ENCODE measurements at regions not wholly inside any gene's neighbourhood (a gene's known extent, or its start where the extent isn't known, plus 50 kb on each side); places are given as distances from the start of the nearest gene placed in this dataset.
A peak's percentile ranks its signal among the peaks of the same experiment; 100 is the strongest.
"Not testable (repeated sequence)": the region's sequence is repeated elsewhere in the genome, so short reads cannot be mapped to it uniquely, and the experiment has no call there.

DNA sequence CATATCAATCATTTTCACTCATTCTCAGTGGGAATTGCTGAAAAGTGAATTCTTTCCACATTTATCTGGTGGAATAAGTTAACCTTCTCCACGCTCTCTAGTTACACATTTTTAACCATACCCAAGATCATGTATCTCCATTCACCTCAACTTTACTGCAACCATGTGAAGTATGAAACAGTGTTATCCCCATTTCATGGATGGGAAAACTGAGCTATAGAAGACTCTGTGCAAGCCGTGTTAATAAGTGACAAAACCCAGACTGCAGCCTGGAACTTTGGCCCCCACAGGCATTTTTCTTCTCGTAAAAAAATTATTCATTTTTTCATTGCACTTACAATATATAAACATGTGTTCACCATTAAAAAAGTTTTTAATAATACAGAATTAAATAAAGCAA lies 82.4 kb upstream of the CCND2 start:
- no peak for DNase-seq

DNA sequence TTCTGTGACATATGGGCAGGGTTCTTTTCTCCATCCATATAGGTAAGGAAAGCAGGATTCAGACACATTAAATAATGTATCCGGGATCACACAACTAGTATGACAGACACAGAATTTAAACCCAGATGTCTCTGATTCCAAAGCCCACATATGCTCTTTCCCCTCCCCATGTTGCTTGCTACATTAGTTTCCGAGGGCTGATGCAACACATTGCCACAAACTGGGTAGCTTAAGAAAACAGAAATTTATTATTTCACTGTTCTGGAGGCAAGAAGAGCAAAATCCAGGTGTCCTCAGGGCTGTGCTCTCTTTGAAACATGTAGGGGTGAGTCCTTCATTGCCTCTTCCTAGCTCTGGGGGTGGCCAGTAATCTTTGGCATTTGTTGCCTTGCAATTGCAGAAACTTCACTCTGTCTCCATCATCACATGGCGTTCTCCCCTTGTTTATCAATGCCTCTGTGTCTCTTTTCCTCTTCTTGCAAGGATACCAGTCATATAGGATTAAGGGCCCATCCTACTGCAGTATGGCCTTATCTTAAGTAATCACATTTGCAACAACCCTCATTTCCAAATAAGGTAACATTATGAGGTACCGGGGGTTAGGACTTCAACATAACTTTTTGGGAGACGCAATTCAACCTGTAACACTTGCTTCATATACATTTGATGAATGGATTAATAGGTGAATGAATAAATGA lies 83.0 kb upstream of the CCND2 start:
- no peak for DNase-seq

GRCh38 chr12:4189721-4190120 lies 83.8 kb upstream of the CCND2 start:
- DNase-seq = no peak

DNA sequence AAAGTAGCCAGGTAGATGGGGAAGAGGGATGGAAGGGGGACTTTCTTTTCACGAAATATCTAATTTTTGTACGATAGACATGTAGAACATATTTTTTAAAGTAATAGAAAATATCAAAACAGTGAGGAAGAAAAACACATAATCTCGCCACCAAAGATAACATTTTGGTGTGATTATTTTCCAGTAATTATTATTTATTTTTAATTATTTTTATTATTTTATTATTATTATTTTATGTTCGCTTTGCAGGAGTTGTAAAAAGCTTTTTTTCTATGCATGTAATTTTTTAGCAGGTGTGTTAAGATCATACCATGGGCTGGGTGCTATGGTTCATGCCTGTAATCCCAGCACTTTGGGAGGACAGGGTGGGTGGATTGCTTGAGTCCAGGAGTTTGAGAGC lies 85.6 kb upstream of the CCND2 start:
- no peak for DNase-seq

- not testable (repeated sequence) for DNase-seq
Measured at GRCh38 chr12:4187315-4187714, 86.2 kb upstream of the CCND2 start.

DNA sequence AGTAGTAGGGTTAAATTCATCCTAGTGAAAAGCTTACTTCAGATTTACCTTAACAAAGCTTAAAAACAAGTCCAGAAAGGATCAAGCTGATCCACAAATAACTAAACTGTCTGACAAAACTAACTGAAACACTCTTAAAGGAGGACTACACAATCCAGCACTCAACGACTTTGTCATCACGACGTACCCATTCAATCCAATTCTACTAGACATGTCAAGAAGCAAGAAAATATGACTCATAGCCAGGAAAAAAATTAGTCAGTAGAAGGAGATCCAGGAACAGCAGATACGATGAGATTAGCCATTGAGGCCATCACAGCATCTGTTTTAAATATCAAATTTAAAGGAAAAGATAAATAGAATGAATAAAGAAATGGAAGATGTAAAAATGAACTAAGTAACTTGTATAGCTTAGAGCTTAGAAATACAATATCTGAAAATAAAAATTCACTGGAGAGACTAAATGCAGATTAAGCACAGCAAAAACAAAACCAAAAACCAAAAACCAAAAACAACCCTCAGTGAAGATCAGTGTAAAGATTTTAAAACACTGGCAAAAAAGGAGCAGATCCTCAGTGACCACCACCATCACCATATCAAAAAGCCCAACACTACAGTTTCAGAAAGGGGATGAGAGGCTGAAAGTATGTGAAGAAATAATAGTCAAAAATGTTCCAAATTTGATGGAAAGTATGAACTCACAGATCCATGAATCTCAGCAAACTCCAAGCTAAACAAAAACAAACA lies 95.0 kb upstream of the CCND2 start:
- no peak for DNase-seq

- DNase-seq = no peak
Measured at GRCh38 chr12:4177262-4177661, 96.3 kb upstream of the CCND2 start.

- DNase-seq = no peak
Measured at GRCh38 chr12:4176168-4176567, 97.4 kb upstream of the CCND2 start.

DNA sequence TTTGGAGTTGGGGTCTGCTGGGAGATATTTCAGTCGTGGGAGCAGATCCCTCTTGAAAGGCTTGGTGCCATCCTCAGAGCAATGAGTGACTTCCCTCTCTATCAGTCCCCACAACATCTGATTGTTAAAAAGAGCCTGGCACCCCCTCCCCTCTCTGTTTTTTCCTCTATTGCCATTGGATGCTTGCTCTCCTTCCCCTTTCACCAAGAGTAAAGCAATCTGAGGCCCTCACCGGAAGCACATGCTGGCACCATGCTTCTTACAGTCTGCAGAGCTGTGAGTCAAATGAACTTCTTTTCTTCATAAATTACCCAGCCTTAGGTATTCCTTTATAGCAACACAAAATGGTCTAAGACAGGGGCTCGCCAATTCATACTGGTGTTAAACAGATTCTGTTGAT lies 99.1 kb upstream of the CCND2 start:
- no peak for DNase-seq

- DNase-seq = no peak
Measured at GRCh38 chr12:4172999-4173398, 100.6 kb upstream of the CCND2 start.

DNA sequence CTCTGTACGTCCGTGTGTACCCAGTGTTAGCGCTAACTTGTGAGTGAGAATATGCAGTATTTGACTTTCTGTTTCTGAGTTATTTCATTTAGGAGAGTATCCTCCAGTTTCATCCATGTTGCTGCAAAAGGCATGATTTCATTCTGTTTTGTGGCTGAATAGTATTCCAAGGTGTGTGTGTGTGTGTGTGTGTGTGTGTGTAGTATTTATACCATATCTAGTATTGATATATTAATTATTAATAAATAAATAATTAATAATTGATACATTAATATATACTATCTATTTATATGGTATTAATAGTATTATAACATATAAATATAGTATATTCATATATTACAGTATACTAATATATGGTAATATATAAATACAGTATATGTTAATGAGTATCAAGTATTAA lies 101.8 kb upstream of the CCND2 start:
- no peak for DNase-seq

DNA sequence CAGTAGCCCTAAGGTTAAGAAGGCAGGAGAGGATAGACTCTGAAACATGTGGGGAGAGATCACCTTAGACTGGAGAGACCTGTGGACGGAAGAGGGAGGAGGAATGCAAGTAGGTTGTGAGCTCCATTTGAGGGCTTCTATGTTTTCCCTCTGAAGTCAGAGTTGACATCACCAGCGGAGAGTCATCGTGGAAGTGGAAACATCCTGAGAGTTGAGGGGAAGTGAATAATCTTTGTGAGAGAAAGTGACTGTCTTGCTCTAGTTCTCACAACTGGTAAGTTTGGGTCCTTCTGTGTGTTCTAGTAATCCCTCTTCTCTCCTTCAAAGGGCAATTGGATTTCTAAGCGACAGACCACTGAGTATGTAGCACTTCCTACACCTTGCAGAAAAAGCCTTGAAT lies 103.6 kb upstream of the CCND2 start:
- no peak for DNase-seq

GRCh38 chr12:4169531-4169930 lies 104.0 kb upstream of the CCND2 start:
- DNase-seq = no peak

- no peak for DNase-seq
Measured at GRCh38 chr12:4168036-4168435, 105.5 kb upstream of the CCND2 start.

DNA sequence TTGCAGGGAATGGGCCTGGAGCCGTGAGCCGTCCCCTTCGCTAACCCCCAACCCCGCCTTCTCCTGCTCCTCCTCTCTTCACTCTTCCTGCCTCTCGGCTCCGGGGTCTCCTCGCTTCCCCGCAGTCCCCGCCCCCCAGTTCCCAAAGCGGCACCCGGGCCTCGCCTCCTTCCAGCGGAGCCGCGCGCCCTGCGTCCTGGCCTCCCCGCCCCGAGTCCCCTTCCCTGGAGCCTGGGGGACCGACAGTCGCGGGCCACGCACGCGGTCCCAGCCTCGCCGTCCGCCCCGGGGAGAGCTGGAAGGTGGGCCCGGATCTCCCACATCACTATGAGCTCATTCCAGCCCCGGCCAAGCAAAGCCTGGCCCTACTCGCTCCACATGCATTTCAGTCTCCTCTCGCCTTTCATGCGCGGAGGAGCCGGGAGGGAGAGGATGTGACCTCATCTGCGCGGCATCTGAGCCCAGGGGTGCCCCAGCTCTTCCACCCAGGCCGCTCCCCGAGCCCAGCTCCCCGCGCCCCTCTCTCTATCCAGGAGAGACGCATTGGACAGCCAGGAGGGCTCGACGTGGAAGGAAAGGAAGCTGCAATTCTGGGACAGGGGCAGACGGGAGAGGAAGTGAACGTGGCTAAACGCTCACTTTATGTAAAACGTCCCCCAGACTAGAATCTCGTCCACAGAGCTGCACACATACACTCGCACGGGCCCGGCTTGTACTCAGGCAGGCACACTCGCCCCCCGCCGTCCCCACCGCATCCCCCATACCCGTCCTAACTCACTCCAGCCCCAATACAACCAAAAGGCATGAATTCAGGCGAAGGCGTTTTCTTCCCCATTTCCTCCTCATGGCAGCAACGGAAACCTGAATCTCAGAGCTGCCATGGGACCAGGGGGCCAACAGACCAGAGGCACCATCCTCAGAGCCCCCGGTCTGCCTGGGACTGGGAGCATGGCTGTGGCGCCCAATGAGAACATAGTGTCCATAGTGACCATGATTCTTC lies 108.7 kb upstream of the CCND2 start:
- DNase-seq = peak; percentile 62

- DNase-seq = no peak
Measured at GRCh38 chr12:4164188-4164558, 109.4 kb upstream of the CCND2 start.

GRCh38 chr12:4161718-4162117 lies 111.8 kb upstream of the CCND2 start:
- DNase-seq = no peak

GRCh38 chr12:4160314-4161040 lies 113.1 kb upstream of the CCND2 start:
- no peak for DNase-seq

- no peak for DNase-seq
Measured at GRCh38 chr12:4159851-4160250, 113.7 kb upstream of the CCND2 start.

GRCh38 chr12:4158306-4158705 lies 115.3 kb upstream of the CCND2 start:
- DNase-seq = no peak

DNA sequence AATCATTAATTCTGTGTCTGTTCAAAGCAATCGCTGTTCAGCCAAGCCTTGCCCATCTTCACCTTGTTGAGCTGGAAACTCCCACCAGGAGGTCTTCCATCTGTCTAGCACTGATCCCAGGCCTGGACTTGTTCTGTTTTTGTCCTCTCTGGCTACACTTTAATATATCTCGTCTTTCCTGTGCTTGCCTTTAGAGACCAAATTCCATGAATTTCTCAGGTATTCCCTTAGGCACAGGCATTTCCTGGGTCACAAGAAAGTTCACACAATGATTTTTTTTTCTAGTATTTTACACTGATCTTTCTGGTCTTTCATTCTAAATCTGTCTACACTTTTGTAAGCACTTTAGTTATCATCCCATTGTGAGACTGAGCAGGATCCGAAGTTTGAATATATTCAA lies 116.4 kb upstream of the CCND2 start:
- DNase-seq = no peak

DNA sequence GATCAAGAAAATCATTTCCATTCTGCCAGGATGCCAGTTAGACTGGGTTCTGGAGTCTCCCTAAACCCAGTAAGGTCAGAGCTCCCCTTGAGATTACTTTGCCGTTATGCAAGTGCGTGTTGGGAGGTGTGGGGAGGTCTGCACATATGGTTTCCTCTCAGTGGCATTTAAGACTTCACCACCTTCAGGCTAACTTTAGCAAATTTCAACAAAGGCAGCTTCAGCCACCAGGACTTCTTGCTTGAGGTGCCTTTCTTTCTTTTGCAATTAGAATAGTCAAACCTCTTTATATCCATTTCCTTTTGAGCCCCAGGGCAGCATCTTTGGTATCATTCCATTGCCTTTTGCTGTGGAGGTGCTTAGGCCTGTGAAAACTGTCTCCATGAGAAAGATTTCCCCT lies 117.2 kb upstream of the CCND2 start:
- no peak for DNase-seq

- DNase-seq = no peak
Measured at GRCh38 chr12:4154672-4155225, 118.8 kb upstream of the CCND2 start.
